K562 (cell line): ENCODE measurements at regions not wholly inside any gene's neighbourhood (a gene's known extent, or its start where the extent isn't known, plus 50 kb on each side); places are given as distances from the start of the nearest gene placed in this dataset.

ENCODE experiments used
- DNMT1 ChIP-seq: fragments of 450-650 bp; IDR thresholded peaks from 2 replicates; pipeline ENCODE4 v1.6.1; 2016; ENCODE audit warnings: antibody characterized with exemption, mild to moderate bottlenecking
- EZH2 ChIP-seq: IDR thresholded peaks from 2 replicates; pipeline ENCODE4 v1.6.1; 2012; ENCODE audit warnings: low read depth, mild to moderate bottlenecking, inconsistent platforms, low read length, borderline replicate concordance
- GABPA ChIP-seq: fragments of 200-800 bp; sonication (Bioruptor generic); conservative IDR thresholded peaks from 2 replicates; pipeline ENCODE4 v1.6.1; 2016; ENCODE audit warnings: low read depth, missing genetic modification characterization, missing compliant biosample characterization
- ID3 ChIP-seq, 2 experiments: fragments of 250-450 bp in 1 of 2; fragments of 450-650 bp in 1 of 2; sonication (Bioruptor Pico) in 1 of 2; IDR thresholded peaks; 2 replicates each; pipeline versions ENCODE4 v1.6.1 to v1.8.0; 2016 to 2021; ENCODE audit warnings: mild to moderate bottlenecking in 2 of 2, moderate library complexity in 2 of 2, missing compliant biosample characterization in 1 of 2, missing genetic modification characterization in 1 of 2
- JUN ChIP-seq, 2 experiments: sonication (generic) in 1 of 2; formaldehyde crosslinking in 1 of 2; IDR thresholded peaks; 2 replicates each; pipeline versions ENCODE4 v1.6.1 to v1.8.0; 2012 to 2022; ENCODE audit warnings: borderline replicate concordance in 2 of 2, mild to moderate bottlenecking in 2 of 2, improper control_type of control experiment in 1 of 2, low read depth in 1 of 2, low read length in 1 of 2, missing genetic modification reagents in 1 of 2
- REST ChIP-seq, 2 experiments: fragments of 450-650 bp; formaldehyde crosslinking in 1 of 2; IDR thresholded peaks; 2 replicates each; pipeline versions ENCODE4 v1.4.0 to v1.6.1; 2014 to 2020; ENCODE audit warnings: mild to moderate bottlenecking in 2 of 2, borderline replicate concordance in 1 of 2, low read depth in 1 of 2
- TFAP4 ChIP-seq: sonication (generic); formaldehyde crosslinking; IDR thresholded peaks from 2 replicates; pipeline ENCODE4 v1.8.0; 2022; ENCODE audit warnings: missing genetic modification reagents, mild to moderate bottlenecking, moderate library complexity, borderline replicate concordance
- ZNF512 ChIP-seq: IDR thresholded peaks from 2 replicates; pipeline ENCODE4 v1.6.1; 2016; ENCODE audit warnings: missing genetic modification characterization, missing compliant biosample characterization

- no peak for TF ChIP-seq ZNF512
- TF ChIP-seq DNMT1 = no peak
- TF ChIP-seq ID3 (CRISPR knock-in tag; IDR thresholded peaks at IDR 0.05) = no peak
- no peak for TF ChIP-seq ID3 (tag; IDR thresholded peaks at IDR 0.05)
- TF ChIP-seq GABPA (tag) = no peak
- TF ChIP-seq TFAP4 (CRISPR knock-in tag) = no peak
- TF ChIP-seq JUN (IDR thresholded peaks at IDR 0.05; ENCODE audit: borderline replicate concordance, low read depth, low read length) = no peak
- TF ChIP-seq JUN (CRISPR knock-in tag; IDR thresholded peaks at IDR 0.05; ENCODE audit: borderline replicate concordance) = no peak
- no peak for TF ChIP-seq REST (IDR thresholded peaks at IDR 0.05; ENCODE audit: borderline replicate concordance)
- TF ChIP-seq REST (CRISPR knock-in tag; IDR thresholded peaks at IDR 0.05; ENCODE audit: low read depth) = no peak
- TF ChIP-seq EZH2 = no peak
Observed at GRCh38 chr4:29304595-29304994, 1415.6 kb upstream of the PCDH7 start.
